CMK (cell line): ENCODE measurements at regions not wholly inside any gene's neighbourhood (a gene's known extent, or its start where the extent isn't known, plus 50 kb on each side); places are given as distances from the start of the nearest gene placed in this dataset.
"Not testable (repeated sequence)": the region's sequence is repeated elsewhere in the genome, so short reads cannot be mapped to it uniquely, and the experiment has no call there.

Source experiments
- DNase-seq: peaks from one replicate; pipeline ENCODE4 v3.0.0-alpha.2; 2010; ENCODE audit warnings: low read depth

- no peak for DNase-seq
Observed at GRCh38 chr10:80949785-80950184, 412.1 kb downstream of the SH2D4B start.

DNA sequence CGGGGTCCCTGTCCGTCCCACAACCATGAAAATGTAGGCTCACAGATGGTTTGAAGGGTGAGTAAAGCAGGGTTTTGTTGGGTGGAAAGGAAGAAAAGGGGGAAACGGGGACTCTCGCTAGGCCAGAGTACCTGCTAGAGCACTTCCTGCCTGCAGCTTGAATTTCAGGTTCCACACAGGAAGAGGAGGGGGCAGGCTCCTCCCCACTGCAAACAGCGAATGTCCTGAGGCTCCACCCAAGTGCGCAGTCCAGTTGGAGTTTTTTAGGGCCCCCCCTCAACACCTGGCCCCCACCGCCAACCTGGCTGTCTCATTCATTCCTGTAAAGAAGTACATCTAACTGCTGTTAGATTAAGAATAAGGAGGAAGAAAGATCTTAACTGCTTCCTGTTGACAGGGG, 414.7 kb downstream of the SH2D4B start:
- no peak for DNase-seq

GRCh38 chr10:80957161-80957560, 419.5 kb downstream of the SH2D4B start:
- DNase-seq: no peak

- no peak for DNase-seq
Observed at GRCh38 chr10:80964179-80964578, 426.5 kb downstream of the SH2D4B start.

- no peak for DNase-seq
Observed at GRCh38 chr10:80964955-80965614, 427.4 kb downstream of the SH2D4B start.

DNA sequence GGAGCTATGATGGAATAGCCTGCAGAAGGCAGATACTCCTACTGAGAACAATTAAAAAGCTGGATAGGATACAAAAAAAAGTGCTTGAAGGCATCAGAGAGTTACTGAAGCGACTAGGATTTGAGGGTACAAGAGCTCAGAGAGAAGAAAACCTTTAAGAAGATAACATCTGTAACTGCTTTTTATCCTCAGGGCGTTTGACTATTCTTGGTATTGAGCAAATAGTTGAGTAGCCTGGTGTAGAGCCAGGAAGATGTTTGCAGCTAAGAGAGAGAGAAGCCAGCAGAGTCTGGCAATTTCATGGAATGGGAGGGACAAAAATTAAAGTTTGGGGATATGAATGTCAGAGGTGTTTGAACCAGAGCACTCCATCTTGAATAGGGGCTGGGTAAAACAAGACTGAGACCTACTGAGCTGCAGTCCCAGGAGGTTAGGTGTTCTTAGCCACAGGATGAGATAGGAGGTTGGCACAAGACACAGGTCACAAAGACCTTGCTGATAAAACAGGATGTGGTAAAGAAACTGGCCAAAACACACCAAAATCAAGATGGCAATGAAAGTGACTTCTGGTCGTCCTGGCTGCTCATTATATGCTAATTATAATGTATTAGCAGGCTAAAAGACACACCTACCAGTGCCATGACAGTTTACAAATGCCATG, 428.8 kb downstream of the SH2D4B start:
- no peak for DNase-seq

GRCh38 chr10:80967357-80967756, 429.7 kb downstream of the SH2D4B start:
- not testable (repeated sequence) for DNase-seq

DNA sequence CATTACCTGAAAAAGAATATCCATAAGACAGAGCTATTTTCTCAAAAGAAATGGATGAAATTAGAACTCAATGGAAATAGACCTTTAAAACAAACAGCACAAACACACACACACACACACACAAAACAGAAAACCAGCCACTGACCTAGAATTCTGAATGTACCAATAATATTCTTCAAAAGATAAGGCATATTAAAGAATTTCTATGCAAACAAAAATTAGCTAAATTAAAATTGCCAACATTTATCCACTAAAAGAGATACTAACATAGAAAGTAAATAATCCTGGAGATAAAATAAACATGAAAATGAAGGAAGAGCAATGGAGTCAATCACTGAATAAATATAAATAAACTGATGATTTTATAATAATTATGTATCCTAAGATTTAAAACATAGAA, 431.2 kb downstream of the SH2D4B start:
- no peak for DNase-seq

- DNase-seq: no peak
Observed at GRCh38 chr10:80971461-80971860, 433.8 kb downstream of the SH2D4B start.

DNA sequence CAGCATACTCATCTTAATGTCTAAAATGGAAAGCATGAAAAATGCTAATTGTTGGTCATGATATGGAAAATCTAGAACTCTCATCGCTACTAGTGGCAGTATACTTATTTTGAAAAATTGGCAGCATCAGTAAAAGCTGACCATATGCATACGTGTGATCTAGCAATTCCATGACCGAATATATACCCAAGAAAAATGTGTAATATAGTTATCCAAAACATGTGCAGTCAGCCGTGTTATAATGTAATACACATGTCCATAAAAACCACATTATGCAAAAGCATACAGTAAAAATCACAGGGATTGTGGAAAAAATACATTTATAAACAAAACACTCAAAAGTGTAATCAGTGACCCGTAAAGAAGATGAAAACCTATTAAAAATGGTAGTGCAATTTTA, 439.0 kb downstream of the SH2D4B start:
- no peak for DNase-seq

DNA sequence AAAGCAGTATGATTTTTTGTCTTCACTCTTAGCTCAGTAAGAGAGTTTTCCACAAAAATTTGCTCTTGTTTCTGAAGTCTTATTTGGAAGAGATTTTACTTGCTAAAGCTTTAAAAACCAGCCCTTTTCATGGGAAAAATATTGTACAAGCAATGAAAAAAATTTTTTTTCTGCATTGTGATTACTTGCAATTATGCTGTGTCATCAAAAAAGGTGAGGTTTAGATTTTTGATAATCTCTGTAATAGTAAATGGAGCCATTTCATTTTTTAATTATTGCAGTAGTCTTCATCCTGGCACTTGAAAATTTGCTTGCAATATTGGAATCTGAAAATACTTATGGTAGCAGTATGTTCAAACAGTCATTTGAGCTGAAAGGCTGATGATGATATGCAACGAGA, 447.4 kb downstream of the SH2D4B start:
- DNase-seq: no peak

GRCh38 chr10:80986596-80986995, 448.9 kb downstream of the SH2D4B start:
- DNase-seq: no peak

GRCh38 chr10:80988755-80989154, 451.1 kb downstream of the SH2D4B start:
- no peak for DNase-seq

- DNase-seq: no peak
Observed at GRCh38 chr10:80996615-80997193, 459.0 kb downstream of the SH2D4B start.

- DNase-seq: no peak
Observed at GRCh38 chr10:81000781-81001180, 463.1 kb downstream of the SH2D4B start.

- no peak for DNase-seq
Observed at GRCh38 chr10:81002382-81002781, 464.7 kb downstream of the SH2D4B start.

GRCh38 chr10:81007872-81008271, 470.2 kb downstream of the SH2D4B start:
- DNase-seq: no peak

GRCh38 chr10:81008726-81009125, 471.0 kb downstream of the SH2D4B start:
- DNase-seq: no peak

GRCh38 chr10:81009296-81009695, 471.6 kb downstream of the SH2D4B start:
- DNase-seq: no peak

GRCh38 chr10:81013771-81014170, 476.1 kb downstream of the SH2D4B start:
- no peak for DNase-seq

GRCh38 chr10:81019029-81019890, 481.6 kb downstream of the SH2D4B start:
- DNase-seq: peak; percentile 26

GRCh38 chr10:81021428-81022129, 483.9 kb downstream of the SH2D4B start:
- DNase-seq: peak; percentile 18
